ENCODE measurements at regions not wholly inside any gene's neighbourhood (a gene's known extent, or its start where the extent isn't known, plus 50 kb on each side); places are given as distances from the start of the nearest gene placed in this dataset.

GRCh38 chr20:55714736-55715135, 290.6 kb downstream of the CBLN4 start:
- Histone ChIP-seq H3F3A (replicated peaks; ENCODE audit: low read depth) (no peaks in the 10 kb centered on the region), H2AFZ (no peak overlapping the region), H3K9me2 (ENCODE audit: insufficient read depth) (no peaks in the 10 kb centered on the region), H3K4me3 (no peak overlapping the region), H3K4me2 (no peak overlapping the region), H3K4me1 (ENCODE audit: insufficient read depth) (no peaks in the 10 kb centered on the region), H3K27me3 (ENCODE audit: insufficient read depth) (no peaks in the 10 kb centered on the region), H4K20me1 (replicated peaks; ENCODE audit: insufficient read depth) (no peaks in the 10 kb centered on the region), H3K36me3 (ENCODE audit: insufficient read depth) (peaks cover 13% of the 10 kb centered on the region), H3K79me2 (replicated peaks; ENCODE audit: insufficient read depth) (no peaks in the 10 kb centered on the region), H3K27ac (ENCODE audit: low read depth) (no peak overlapping the region)
- TF ChIP-seq CREB1 (CRISPR knock-in tag; IDR thresholded peaks at IDR 0.05; ENCODE audit: low read depth) (no peak), CTCF (conservative IDR thresholded peaks at IDR 0.05; ENCODE audit: low read depth in 2 of 2) (no peak), ZNF331 (CRISPR knock-in tag; IDR thresholded peaks at IDR 0.05; ENCODE audit: low read depth) (no peak), NANOG (IDR thresholded peaks at IDR 0.05; ENCODE audit: borderline replicate concordance) (no peak)
- DNase-seq (ENCODE audit: low spot score) (no peak), ATAC-seq (no peak)
- no peak overlapping the region for H3K27ac Mint-ChIP-seq
- H3K9me3 Mint-ChIP-seq, result peaks cover 98% of the 10 kb centered on the region
- H3K36me3 Mint-ChIP-seq (ENCODE audit: low read depth), result peaks cover 34% of the 10 kb centered on the region
- no peaks in the 10 kb centered on the region for H3K27me3 Mint-ChIP-seq (ENCODE audit: insufficient read depth, low read depth, poor library complexity)
- no peaks in the 10 kb centered on the region for H3K4me1 Mint-ChIP-seq
- H3K4me3 Mint-ChIP-seq, result no peak overlapping the region

- DNase-seq (ENCODE audit: low spot score), result no peak
- H3F3A ChIP-seq (replicated peaks; ENCODE audit: low read depth), result no peaks in the 10 kb centered on the region
- H3K27me3 Mint-ChIP-seq (ENCODE audit: insufficient read depth, low read depth, poor library complexity), result no peaks in the 10 kb centered on the region
- no peak overlapping the region for H3K4me3 ChIP-seq
- no peak overlapping the region for H3K4me2 ChIP-seq
- H2AFZ ChIP-seq, result no peak overlapping the region
- no peak overlapping the region for H3K27ac ChIP-seq (ENCODE audit: low read depth)
- H3K27ac Mint-ChIP-seq, result no peak overlapping the region
- peaks cover 98% of the 10 kb centered on the region for H3K9me3 Mint-ChIP-seq
- H3K27me3 ChIP-seq (ENCODE audit: insufficient read depth), result no peaks in the 10 kb centered on the region
- no peak overlapping the region for H3K4me3 Mint-ChIP-seq
- H4K20me1 ChIP-seq (replicated peaks; ENCODE audit: insufficient read depth), result no peaks in the 10 kb centered on the region
- H3K9me2 ChIP-seq (ENCODE audit: insufficient read depth), result no peaks in the 10 kb centered on the region
- ATAC-seq, result no peak
- peaks cover 13% of the 10 kb centered on the region for H3K36me3 ChIP-seq (ENCODE audit: insufficient read depth)
- H3K4me1 ChIP-seq (ENCODE audit: insufficient read depth), result no peaks in the 10 kb centered on the region
- H3K4me1 Mint-ChIP-seq, result no peaks in the 10 kb centered on the region
- peaks cover 36% of the 10 kb centered on the region for H3K36me3 Mint-ChIP-seq (ENCODE audit: low read depth)
- no peaks in the 10 kb centered on the region for H3K79me2 ChIP-seq (replicated peaks; ENCODE audit: insufficient read depth)
- TF ChIP-seq ETS1 (IDR thresholded peaks at IDR 0.05), result no peak
- no peak for TF ChIP-seq CREB1 (CRISPR knock-in tag; IDR thresholded peaks at IDR 0.05; ENCODE audit: low read depth)
- TF ChIP-seq EZH2phosphoT487 (IDR thresholded peaks at IDR 0.05; ENCODE audit: unreplicated experiment), result no peak
- no peak for TF ChIP-seq ZNF114 (CRISPR knock-in tag; IDR thresholded peaks at IDR 0.05)
- no peak for TF ChIP-seq ZNF462 (CRISPR knock-in tag; IDR thresholded peaks at IDR 0.05)
- TF ChIP-seq POLR2AphosphoS5 (IDR thresholded peaks at IDR 0.05; ENCODE audit: low read depth), result no peak
- no peak for TF ChIP-seq REST (IDR thresholded peaks at IDR 0.05; ENCODE audit: unreplicated experiment)
Observed at GRCh38 chr20:55714082-55714481, 291.2 kb downstream of the CBLN4 start.

All from GM23338 (cell line).